HG02678 (cell line): ENCODE measurements at regions not wholly inside any gene's neighbourhood (a gene's known extent, or its start where the extent isn't known, plus 50 kb on each side); places are given as distances from the start of the nearest gene placed in this dataset.

Source experiments
- ATAC-seq: cut with Tn5 transposase; IDR thresholded peaks from one replicate; pipeline ENCODE4 v1.9.1; 2021; ENCODE audit warnings: mild to moderate bottlenecking, moderate library complexity; ENCODE audit not compliant: unreplicated experiment

DNA sequence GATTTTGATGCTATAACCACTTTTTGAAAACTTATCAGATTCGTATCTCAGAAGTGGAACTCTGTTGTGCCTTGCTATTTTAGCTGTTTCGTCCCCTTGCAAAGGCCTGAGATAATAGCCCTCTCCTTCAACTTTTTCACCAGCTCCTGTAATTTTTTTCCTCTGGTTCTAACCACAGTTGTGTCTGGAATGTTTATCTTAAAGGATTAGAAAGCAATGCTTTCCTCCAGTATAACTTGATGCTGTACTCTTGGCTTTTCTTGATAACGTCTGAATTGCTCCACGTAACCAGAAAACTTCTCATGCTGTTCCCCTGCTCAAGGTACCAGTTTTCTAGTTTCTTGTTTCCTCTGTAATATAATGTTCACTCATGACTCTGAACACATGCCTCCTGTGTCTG, 209.4 kb downstream of the DTWD2 start:
- no peak for ATAC-seq

DNA sequence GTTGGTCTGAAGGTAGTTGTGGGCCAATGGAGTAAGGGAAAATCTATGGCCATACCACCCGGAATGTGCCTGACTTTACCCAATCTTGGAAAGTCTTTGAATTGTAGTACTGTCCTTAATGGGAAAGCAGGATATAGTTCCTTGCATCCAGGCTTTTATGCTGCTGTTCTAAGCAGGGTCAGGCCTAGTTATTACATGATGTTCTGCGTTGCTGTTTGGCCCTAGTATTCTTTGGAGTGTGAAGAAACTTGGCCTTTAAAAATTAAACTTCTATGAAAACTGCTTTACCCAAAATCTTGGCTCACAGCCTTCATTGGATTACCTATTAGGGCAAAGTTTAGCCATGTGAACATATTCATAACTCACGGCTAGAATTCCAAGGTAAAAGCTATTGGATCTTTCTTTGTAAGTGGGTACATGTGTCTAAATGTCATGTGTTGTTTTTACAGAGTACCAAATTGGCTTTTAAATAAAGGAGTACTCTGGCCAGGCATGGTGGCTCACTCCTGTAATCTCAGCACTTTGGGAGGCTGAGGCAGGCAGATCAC, 211.1 kb downstream of the DTWD2 start:
- ATAC-seq = no peak

DNA sequence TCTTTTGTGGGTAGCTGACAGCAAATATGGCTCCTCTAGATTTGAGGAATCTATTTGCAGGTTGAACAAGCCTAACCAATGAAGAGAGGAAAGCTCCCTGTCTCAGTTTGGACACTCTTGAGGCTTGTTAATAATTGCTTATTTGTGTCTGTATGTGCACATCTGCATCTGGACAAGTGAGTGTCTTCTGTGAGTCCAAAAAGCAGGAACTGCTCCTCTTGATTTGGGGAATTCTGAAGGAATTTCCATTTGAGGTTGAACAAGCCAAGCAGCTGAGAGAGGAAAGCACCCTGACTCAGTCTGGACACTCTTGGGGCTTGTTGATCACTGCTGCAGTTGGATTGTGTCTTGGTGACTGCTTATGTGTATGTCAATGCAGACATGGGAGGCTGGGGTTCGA, 211.6 kb downstream of the DTWD2 start:
- peak; percentile 70 for ATAC-seq

DNA sequence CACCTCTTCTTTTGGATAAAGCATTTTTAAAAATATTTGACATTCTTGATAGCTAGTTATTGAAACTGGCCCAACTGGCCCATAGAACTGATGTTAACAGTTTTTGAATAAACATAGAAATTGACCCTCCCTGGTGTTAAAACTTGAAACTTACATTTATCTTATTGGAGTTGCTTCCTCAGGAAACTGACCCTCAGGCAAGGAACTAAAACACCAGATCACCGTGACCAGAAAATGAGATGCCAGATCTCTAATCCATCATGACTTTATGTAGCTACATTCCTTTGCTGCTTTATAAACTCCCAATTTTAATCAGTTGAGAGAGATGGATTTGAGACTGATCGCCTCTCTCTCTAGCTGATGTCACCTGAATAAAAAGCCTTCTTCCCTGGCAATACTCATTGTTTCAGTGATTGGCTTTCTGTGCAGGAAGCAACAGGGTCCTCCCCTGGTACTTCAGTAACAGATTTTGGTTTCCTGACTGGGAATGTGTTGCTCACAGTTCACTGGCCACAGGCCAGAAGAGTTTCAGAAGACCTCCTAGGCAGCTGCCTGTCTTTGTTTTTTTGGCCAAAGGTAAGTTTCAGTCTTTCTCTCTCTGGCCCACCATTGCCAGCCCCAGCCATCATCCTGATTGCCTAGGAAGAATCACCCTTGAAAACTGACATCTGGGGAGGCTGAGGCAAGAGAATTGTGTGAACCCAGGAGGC, 212.4 kb downstream of the DTWD2 start:
- ATAC-seq = peak; percentile 45

DNA sequence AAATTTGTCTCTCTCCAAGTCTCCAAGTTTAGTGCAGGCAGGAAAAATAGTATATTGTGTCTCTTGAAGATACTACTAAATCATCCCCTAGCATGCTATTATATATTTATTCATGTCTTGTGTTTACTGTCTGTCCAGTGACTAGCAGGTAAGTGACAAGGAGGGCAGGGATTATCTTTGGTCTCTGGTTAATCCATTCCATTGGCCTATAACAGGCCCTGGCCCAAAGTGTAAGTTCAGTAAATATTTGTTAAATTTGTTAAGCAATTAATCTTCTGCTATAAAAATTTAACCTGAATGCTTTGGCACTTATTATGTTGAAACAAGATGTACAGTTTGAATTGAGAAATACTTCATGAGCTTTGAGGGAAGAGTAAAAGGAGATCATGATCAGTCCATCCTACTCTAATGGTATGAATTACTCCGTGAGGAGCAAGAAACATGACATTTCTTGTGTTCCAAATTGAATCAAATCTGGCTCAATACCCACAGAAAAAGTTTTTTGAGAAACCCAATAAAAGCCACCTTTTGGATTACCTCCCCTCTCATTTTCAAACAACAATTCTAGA, 219.7 kb downstream of the DTWD2 start:
- ATAC-seq = no peak

DNA sequence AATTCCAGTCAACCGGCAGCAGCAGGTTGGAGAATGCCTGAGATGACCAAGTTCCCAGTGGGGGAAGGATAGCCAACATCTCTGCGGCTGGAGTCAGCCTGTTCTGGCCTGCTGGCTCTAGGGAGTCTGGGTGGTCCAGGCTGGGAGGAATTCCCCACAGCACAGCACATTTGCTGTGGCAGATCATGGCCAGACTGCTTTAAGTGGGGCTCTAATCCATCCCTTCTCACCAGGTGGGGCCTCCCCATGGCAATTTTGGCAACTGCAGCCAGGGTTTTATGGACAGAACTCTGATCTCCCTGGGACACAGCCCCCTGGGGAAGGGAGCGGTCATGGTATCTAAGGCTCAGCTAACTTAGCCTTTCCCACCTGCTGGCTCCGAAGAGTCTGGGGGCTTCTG, 226.1 kb downstream of the DTWD2 start:
- no peak for ATAC-seq

DNA sequence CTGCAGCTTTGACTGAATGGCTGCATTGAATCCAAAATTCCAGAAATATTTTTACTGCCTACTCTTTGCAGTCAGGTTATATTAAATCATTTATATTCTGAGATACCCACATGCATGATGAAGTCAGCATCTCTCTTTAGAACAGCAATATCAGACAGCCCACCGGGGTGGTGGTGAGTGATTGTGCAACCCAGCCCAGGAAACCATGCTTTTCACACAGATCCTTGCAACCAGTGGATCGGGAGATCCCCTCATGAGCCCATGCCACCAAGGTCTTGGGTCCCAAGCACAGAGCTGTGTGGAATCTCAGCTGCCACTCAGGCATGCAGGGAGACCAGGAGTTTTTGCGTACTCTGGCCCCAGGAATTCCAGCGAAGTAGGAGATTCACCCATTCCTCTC, 226.5 kb downstream of the DTWD2 start:
- no peak for ATAC-seq

DNA sequence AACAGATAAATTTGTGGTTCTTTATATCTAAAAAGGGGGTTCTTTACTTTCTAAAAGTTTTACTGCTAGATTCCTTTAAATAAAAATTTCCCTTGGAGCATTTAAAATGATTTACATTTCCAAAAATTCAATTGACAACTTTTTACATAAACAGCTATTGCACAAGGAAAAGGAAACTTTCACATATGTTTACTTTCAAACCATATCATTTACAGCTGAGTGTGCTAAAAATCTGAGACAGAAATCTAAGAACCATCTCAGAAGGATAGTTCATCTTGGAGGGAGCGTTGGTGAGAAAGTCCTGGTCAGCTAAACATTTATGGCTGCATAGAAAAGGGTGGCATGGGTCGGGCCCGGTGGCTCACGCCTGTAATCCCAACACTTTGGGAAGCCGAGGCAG, 235.4 kb downstream of the DTWD2 start:
- no peak for ATAC-seq

DNA sequence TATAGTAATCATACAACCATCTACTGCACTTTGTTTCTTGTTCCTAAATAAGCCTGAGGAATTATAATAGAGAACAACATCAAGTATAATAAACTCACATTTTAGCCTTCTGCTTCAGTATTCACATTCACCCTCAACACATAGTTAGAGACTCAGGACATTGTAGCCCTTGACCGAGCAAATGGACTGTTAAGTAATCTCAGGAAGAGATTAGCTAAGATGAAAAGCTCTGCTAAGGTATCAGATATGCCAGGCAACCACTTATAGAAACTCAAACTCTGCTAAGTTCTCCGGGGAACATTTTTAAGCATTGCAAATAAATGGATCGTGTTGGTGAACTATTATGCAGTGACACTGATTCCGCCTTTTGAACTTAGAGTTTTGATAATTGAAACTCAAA, 252.0 kb downstream of the DTWD2 start:
- no peak for ATAC-seq

DNA sequence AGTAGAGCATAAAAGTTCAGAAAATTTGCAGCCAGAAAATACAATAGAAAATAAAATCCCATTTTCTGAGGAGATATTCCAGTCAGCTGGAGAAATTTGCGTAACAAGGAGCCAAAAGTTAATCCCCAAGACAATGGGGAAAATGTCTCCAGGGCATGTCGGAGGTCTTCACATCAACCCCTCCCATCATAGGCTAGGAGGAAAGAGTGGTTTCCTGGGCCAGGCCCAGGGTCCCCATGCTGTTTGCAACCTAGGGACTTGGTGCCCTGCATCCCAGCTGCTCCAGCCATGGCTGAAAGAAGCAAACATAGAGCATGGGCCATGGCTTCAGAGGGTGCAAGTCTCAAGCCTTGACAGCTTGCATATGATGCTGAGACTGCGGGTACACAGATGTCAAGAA, 255.0 kb downstream of the DTWD2 start:
- ATAC-seq = no peak

DNA sequence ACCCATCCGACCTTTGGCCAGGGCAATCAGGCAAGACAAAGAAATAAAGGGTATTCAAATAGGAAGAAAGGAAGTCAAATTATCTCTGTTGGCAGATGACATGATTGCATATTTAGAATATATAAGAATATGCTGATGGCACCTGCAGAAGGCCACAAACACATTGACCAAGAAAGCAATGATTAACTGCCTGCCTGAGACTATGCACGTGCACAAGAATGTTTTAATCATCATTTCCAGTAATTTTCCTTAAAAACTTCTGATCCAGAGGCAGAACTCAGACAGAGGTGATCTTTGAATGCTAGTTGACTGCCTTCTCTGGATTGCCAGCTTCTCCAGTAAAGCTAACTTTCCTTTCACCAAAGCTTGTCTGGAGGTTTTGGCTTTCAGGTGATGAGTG, 260.2 kb downstream of the DTWD2 start:
- ATAC-seq = no peak

DNA sequence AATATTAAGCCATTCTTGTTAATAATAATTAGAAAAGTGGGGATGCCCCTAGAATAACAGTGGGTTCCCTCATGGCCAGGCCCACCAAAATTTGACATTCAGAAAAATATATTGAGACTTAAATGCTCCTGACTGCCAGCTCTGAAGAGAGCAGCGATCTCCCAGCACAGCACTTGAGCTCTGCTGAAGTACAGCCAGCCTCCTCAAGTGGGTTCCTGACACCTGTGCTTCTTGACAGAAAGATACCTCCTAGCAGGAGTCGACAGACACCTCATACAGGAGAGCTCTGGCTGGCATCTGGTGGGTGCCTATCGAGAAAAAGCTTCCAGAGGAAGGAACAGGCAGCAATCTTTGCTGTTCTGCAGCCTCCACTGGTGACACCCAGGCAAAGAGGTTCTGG, 261.5 kb downstream of the DTWD2 start:
- ATAC-seq = no peak

DNA sequence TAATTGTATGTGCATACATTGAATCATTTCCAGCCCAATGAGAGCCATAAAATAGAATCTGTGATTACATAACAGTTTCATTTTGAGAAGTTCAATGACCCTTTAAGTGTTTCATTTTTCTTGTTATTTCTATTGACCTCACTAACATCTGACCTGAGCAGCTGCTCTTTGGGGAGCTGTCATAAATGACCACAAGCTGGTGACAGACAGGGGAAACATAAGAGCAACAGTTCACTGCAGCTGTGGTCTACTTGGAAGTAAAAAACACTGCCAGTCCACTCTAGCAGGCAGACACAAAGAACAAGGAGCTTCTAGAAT, 265.4 kb downstream of the DTWD2 start:
- ATAC-seq = peak; percentile 87

DNA sequence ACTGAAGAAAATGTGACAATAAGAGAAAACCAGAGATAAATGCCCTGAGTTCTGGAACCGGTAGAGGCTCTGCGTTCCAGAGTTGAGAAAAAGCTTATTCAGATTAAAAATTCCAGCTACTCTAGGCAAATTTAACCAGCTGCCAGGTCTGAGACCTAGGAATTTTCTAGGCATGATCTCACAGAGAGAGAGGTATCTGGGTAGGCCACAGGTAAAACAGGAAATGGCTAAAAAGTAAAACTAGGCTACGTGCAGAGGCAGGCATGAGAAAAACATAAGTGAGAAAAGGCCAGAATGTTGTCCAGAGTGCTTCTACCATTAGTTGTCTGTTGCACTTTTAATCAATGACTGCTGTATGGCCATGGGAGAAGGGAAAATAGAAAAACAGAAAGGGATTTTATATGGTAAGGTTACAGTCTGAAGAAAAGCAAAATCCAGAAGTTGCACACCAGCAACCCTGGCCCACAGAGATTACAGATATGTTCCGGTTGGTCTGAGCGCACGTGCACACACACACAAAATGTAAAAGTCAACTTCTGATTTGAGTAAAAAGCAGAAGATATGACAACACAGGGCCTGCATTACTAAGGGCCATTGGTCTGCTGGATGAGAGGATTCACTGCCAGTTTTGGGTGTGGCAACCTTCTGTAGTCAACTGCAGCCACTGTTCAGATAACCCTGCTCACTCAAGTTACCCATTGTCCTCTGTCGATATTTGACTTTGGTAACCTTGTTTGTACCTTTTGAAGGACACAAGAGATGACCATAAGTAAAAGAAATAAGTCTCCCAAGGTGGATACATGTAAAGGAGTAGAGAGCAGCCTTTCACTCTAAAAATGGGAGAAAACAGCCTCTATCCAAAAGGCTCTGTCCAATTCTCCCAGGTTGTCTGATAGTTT, 266.0 kb downstream of the DTWD2 start:
- peak; percentile 67 for ATAC-seq

DNA sequence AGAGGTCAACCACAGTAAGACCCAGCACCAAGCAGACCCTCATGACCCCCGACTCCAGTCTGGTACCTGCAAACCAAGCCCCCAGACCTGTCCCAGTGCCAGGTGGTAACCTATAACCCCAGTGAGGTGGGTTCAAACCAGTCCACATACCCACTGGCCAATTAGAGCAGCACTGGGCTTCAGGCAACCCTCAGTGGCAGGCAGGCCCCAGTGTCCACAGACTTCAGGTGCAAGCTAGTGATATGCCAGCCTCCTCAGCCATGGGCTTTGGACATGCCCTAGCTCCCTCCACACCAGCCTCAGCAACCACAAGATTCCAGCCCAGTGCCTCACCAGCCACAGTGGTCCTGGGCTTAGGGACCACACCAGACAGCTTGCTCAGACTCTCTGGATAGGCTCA, 276.6 kb downstream of the DTWD2 start:
- no peak for ATAC-seq

DNA sequence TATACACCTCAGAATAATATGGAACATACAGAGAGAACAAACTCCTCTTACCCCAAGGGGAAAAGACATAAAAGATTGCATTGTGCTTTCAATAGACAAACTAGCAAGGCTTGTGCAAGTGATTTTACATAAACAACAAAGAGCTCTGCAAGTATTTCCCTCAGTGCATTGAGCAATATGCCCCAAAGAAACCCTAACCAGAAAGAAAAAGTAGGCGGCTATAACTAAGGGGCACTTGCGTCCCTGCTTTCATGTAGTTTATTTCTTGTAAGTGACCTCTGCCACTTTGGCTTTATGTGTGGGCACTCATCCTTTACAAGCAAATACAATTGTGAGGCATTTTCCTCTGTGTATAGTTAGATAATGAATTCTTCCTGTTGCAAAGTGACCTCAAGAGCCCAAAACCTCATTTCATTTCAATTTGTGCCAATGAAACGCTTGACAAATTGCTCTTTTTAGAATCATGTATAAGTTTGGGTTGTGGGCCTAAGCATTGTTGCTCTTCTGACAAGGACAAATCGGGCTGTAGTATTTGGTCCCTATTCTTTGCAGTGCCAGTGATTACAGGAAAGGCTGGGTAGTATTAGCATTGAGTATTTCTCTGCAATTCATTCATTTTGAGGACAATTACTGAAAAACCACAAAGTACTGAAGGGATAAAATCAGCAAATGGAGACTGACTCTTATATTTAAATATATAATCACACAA, 282.2 kb downstream of the DTWD2 start:
- no peak for ATAC-seq

DNA sequence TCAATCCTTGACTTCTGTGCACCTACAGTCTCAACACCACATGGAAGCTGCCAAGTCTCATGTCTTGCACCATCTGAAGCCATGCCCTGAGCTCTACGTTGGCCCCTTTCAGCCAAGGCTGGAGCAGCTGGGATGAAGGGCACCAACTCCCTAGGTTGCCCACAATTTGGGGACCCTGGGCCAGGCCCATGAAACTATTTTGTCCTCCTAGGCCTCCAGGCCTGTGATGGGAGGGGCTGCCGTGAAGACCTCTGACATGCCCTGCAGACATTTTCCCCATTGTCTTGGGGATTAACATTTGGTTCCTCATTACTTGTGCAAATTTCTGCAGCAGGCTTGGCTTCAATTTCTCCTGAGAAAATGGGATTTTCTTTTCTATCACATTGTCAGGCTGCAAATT, 285.1 kb downstream of the DTWD2 start:
- no peak for ATAC-seq

DNA sequence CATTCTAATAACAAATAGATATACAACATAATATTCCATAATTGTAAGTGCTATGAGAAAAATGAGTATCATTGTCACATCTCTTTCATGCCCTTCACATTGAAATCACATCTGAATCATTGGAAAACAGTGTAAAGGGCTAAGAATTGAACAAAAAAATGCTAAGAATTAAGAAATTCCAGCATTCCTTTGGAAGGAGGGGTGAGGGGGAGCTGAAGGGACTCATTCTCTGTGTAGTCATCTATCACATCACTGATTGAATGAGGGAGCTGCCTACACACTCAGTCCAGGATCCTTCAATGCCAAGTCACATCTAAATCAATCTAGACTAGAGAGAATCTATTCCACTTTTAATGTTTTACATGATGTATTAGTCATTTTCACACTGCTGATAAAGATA, 286.6 kb downstream of the DTWD2 start:
- no peak for ATAC-seq

DNA sequence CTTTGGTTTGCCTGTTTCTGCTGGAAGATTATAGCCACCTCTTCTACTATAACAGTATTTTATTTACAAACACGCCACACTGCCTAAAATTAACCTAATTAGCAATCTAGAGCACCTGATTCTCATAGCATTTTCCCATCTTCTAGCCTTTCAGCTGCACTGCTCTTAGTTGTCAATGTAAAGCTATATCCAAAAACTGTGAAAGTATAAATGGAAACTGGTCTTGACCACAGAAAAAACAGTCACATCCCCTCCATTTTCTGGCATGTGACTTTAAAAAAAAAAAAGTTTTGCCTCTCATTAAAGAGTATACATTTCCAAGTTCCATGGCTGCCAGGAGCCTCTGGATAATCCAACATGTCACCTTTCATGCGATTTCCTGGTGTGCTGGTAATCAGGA, 287.8 kb downstream of the DTWD2 start:
- no peak for ATAC-seq

DNA sequence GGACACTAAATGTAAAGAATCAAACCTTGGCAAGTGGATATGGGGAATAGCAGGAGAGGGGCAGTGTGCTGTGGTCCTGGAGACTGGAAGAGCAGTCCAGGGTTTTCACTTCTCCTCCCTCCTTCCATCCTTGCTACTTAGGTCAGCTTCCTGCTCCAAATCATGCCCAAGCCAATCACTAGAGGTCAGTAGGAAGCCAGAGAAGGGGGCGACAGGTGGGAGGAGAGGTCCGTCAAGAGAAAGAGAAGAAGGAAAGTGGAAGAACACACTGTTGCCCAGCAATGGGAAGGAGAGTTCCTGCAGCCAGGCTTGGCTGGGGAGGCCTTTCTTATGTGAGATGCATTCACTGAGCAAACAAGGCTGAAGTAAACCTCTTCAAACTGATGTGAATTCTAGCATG, 289.6 kb downstream of the DTWD2 start:
- ATAC-seq = no peak

DNA sequence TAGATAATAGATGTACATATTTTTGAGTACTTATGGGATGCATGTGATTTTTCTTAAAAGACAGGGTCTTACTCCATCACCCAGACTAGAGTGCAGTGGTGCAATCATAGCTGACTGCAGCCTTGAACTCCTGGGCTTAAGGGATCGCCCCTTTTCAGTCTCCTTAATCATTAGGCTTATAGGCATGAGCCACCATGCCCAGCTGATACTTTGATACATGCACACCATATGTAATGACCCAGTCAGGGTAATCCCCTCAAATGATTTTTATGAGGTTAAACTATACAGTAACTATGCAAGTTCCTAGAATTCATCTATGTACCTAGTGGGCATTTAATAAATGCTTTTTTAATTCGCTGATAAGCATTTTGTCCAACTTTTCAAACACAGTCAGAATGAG, 292.3 kb downstream of the DTWD2 start:
- ATAC-seq = no peak
